ENCODE measurements at regions not wholly inside any gene's neighbourhood (a gene's known extent, or its start where the extent isn't known, plus 50 kb on each side); places are given as distances from the start of the nearest gene placed in this dataset.

- Histone ChIP-seq H4K20me1 (ENCODE audit: low read depth) (no peaks in the 10 kb centered on the region), H3K9me3 (ENCODE audit: low read depth) (no peaks in the 10 kb centered on the region), H2AFZ (replicated peaks) (no peak overlapping the region), H3F3A (ENCODE audit: low read depth) (no peaks in the 10 kb centered on the region), H3K4me3 (no peak overlapping the region), H3K79me2 (ENCODE audit: low read depth) (no peaks in the 10 kb centered on the region), H3K4me1 (no peaks in the 10 kb centered on the region), H3K27me3 (no peaks in the 10 kb centered on the region), H3K27ac (no peak overlapping the region), H3K4me2 (no peak overlapping the region), H3K9ac (no peak overlapping the region), H3K36me3 (no peaks in the 10 kb centered on the region)
- Mint-ChIP-seq H3K27me3 (ENCODE audit: insufficient read depth, low read depth) (no peaks in the 10 kb centered on the region), H3K4me1 (no peaks in the 10 kb centered on the region), H3K9me3 (peaks cover 23% of the 10 kb centered on the region), H3K27ac (no peak overlapping the region), H3K4me3 (no peak overlapping the region), H3K36me3 (no peaks in the 10 kb centered on the region)
- TF ChIP-seq EZH2phosphoT487 (IDR thresholded peaks at IDR 0.05) = no peak
- TF ChIP-seq EZH2 (IDR thresholded peaks at IDR 0.05) = no peak
- no peak for TF ChIP-seq CTCF (IDR thresholded peaks at IDR 0.05)
- no peak for DNase-seq (ENCODE audit: low spot score)
Observed at GRCh38 chr5:110072651-110073050, 382.9 kb downstream of the MAN2A1 start.

DNA sequence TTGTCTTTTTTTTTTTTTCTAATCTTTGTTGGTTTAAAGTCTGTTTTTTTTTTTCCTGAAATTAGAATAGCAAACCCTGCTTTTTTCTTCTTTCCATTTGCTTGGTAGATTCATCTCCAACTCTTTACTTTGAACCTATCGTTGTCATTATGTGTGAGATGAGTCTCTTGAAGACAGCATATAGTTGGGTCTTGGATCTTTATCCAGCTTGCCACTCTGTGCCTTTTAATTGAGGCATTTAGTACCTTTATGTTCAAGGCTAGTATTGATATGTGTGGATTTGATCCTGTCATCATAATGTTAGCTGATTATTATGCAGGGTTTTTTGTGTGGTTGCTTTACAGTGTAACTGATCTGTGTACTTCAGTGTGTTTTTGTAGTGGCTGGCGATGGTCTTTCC, 383.8 kb downstream of the MAN2A1 start:
- no peaks in the 10 kb centered on the region for H3K4me1 ChIP-seq
- H3K27ac ChIP-seq = no peak overlapping the region
- H2AFZ ChIP-seq (replicated peaks) = no peak overlapping the region
- no peak for TF ChIP-seq EZH2phosphoT487 (IDR thresholded peaks at IDR 0.05)
- no peak for TF ChIP-seq EZH2 (IDR thresholded peaks at IDR 0.05)
- no peak for TF ChIP-seq CTCF (IDR thresholded peaks at IDR 0.05)
- H3K36me3 ChIP-seq = no peaks in the 10 kb centered on the region
- peaks cover 21% of the 10 kb centered on the region for H3K9me3 Mint-ChIP-seq
- no peak overlapping the region for H3K4me2 ChIP-seq
- no peaks in the 10 kb centered on the region for H4K20me1 ChIP-seq (ENCODE audit: low read depth)
- H3K4me1 Mint-ChIP-seq = no peaks in the 10 kb centered on the region
- no peaks in the 10 kb centered on the region for H3K27me3 Mint-ChIP-seq (ENCODE audit: insufficient read depth, low read depth)
- no peaks in the 10 kb centered on the region for H3K79me2 ChIP-seq (ENCODE audit: low read depth)
- H3K36me3 Mint-ChIP-seq = no peaks in the 10 kb centered on the region
- H3K9ac ChIP-seq = no peak overlapping the region
- no peaks in the 10 kb centered on the region for H3K27me3 ChIP-seq
- no peak overlapping the region for H3K4me3 ChIP-seq
- H3F3A ChIP-seq (ENCODE audit: low read depth) = no peaks in the 10 kb centered on the region
- no peaks in the 10 kb centered on the region for H3K9me3 ChIP-seq (ENCODE audit: low read depth)
- DNase-seq (ENCODE audit: low spot score) = no peak
- H3K4me3 Mint-ChIP-seq = no peak overlapping the region
- no peak overlapping the region for H3K27ac Mint-ChIP-seq

DNA sequence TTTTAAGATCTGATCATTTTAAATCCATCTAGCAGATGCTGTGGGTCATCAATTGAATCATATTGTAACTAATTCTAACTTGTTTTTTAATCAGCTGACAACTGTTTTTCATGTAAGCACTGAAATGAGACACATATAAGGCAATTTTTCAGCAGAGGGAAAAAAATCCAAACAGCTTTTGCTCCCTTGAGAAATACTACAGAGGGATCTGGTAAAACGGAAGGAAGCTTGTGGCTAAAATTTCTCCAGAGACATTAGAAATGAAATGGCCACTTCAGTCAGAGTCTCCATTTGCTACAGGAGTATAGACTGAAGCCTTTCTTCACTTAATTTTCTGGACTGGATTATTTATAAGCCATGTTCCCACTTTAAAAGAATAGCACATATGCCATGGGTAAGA, 385.9 kb downstream of the MAN2A1 start:
- Mint-ChIP-seq H3K4me3 (no peak overlapping the region), H3K4me1 (no peaks in the 10 kb centered on the region), H3K27me3 (ENCODE audit: insufficient read depth, low read depth) (peaks cover 2% of the 10 kb centered on the region), H3K9me3 (peaks cover 13% of the 10 kb centered on the region), H3K27ac (no peak overlapping the region), H3K36me3 (no peaks in the 10 kb centered on the region)
- H3K4me3 ChIP-seq = no peak overlapping the region
- DNase-seq (ENCODE audit: low spot score) = no peak
- TF ChIP-seq EZH2 (IDR thresholded peaks at IDR 0.05) (no peak), EZH2phosphoT487 (IDR thresholded peaks at IDR 0.05) (no peak), CTCF (IDR thresholded peaks at IDR 0.05) (no peak)
- H3K4me2 ChIP-seq = no peak overlapping the region
- no peaks in the 10 kb centered on the region for H3K27me3 ChIP-seq
- no peak overlapping the region for H3K9ac ChIP-seq
- no peaks in the 10 kb centered on the region for H3F3A ChIP-seq (ENCODE audit: low read depth)
- H3K79me2 ChIP-seq (ENCODE audit: low read depth) = no peaks in the 10 kb centered on the region
- H3K36me3 ChIP-seq = no peaks in the 10 kb centered on the region
- no peaks in the 10 kb centered on the region for H3K4me1 ChIP-seq
- no peak overlapping the region for H3K27ac ChIP-seq
- no peaks in the 10 kb centered on the region for H3K9me3 ChIP-seq (ENCODE audit: low read depth)
- no peak overlapping the region for H2AFZ ChIP-seq (replicated peaks)
- H4K20me1 ChIP-seq (ENCODE audit: low read depth) = no peaks in the 10 kb centered on the region

DNA sequence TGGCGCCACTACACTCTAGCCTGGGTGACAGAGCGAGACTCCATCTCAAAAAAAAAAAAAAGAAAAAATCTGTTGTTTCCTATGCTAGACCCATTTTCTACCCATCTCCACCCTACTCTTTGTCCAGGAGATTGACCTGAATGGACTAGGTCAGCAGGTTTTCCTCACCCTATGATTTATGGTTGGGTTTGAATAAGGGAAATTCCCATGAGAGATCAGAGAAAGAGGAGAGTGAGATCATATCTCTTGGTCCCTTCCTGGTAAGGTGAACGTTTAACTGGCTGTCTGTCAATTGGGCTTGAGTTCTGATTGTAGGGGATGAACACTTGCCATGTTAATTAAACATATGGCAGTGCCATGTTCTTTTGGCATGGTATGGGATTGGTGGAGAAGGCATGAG, 387.4 kb downstream of the MAN2A1 start:
- H3K9me3 ChIP-seq (ENCODE audit: low read depth) = no peaks in the 10 kb centered on the region
- no peaks in the 10 kb centered on the region for H3K79me2 ChIP-seq (ENCODE audit: low read depth)
- H3K4me1 ChIP-seq = no peaks in the 10 kb centered on the region
- no peaks in the 10 kb centered on the region for H3K4me1 Mint-ChIP-seq
- TF ChIP-seq EZH2 (IDR thresholded peaks at IDR 0.05) (no peak), EZH2phosphoT487 (IDR thresholded peaks at IDR 0.05) (no peak), CTCF (IDR thresholded peaks at IDR 0.05) (no peak)
- H3K27me3 ChIP-seq = no peaks in the 10 kb centered on the region
- no peak overlapping the region for H3K27ac ChIP-seq
- H3K4me3 ChIP-seq = no peak overlapping the region
- no peak overlapping the region for H2AFZ ChIP-seq (replicated peaks)
- DNase-seq (ENCODE audit: low spot score) = no peak
- H3K4me2 ChIP-seq = no peak overlapping the region
- H3K9ac ChIP-seq = no peak overlapping the region
- no peak overlapping the region for H3K4me3 Mint-ChIP-seq
- H3K27ac Mint-ChIP-seq = no peak overlapping the region
- H4K20me1 ChIP-seq (ENCODE audit: low read depth) = no peaks in the 10 kb centered on the region
- H3K27me3 Mint-ChIP-seq (ENCODE audit: insufficient read depth, low read depth) = peaks cover 2% of the 10 kb centered on the region
- H3F3A ChIP-seq (ENCODE audit: low read depth) = no peaks in the 10 kb centered on the region
- no peaks in the 10 kb centered on the region for H3K36me3 Mint-ChIP-seq
- no peaks in the 10 kb centered on the region for H3K36me3 ChIP-seq
- H3K9me3 Mint-ChIP-seq = peaks cover 10% of the 10 kb centered on the region

All from neural progenitor cell (in vitro differentiated cells).